ENCODE measurements at regions not wholly inside any gene's neighbourhood (a gene's known extent, or its start where the extent isn't known, plus 50 kb on each side); places are given as distances from the start of the nearest gene placed in this dataset.

GRCh38 chr1:42046761-42047507 is 106.3 kb upstream of the GUCA2B start:
- TF ChIP-seq POLR2A (IDR thresholded peaks at IDR 0.05) (no peak), CTCF (IDR thresholded peaks at IDR 0.05) (no peak)
